ENCODE measurements at regions not wholly inside any gene's neighbourhood (a gene's known extent, or its start where the extent isn't known, plus 50 kb on each side); places are given as distances from the start of the nearest gene placed in this dataset.

DNA sequence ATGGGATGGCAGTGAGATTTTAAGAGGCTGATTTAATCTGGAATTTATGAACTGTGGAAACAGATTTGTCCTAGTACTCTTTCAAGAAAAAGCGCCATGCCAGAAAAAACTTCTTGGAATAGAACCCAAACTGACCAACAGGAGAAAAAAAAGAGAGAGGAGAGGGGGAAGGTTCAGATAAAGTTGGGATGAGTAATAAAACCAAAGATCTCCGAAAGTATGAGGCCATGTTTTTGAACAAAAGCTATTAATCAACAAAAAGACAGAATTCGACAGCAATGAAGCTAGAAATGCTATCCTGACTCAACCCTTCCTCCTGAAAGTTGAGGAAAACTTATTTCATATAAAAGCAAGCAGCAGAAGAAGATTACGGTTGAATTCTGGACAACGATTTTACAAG is 135.5 kb downstream of the CEMIP2 start:
- Histone ChIP-seq H3K4me1 (ENCODE audit: low read depth, poor library complexity, severe bottlenecking) (no peaks in the 10 kb centered on the region), H3K4me3 (IDR thresholded peaks at IDR 0.05; ENCODE audit: insufficient read depth, low read depth, low read length) (no peak overlapping the region), H3K9ac (no peak overlapping the region), H4K20me1 (ENCODE audit: insufficient read depth) (no peaks in the 10 kb centered on the region), H2AFZ (ENCODE audit: low read depth) (no peak overlapping the region), H3K36me3 (ENCODE audit: insufficient read depth) (no peaks in the 10 kb centered on the region), H3K4me2 (no peak overlapping the region), H3K79me2 (ENCODE audit: insufficient read depth, low read depth) (no peaks in the 10 kb centered on the region), H3K27ac (no peak overlapping the region), H3K27me3 (ENCODE audit: insufficient read depth, low read depth) (no peaks in the 10 kb centered on the region)
- TF ChIP-seq, protein P1, sequence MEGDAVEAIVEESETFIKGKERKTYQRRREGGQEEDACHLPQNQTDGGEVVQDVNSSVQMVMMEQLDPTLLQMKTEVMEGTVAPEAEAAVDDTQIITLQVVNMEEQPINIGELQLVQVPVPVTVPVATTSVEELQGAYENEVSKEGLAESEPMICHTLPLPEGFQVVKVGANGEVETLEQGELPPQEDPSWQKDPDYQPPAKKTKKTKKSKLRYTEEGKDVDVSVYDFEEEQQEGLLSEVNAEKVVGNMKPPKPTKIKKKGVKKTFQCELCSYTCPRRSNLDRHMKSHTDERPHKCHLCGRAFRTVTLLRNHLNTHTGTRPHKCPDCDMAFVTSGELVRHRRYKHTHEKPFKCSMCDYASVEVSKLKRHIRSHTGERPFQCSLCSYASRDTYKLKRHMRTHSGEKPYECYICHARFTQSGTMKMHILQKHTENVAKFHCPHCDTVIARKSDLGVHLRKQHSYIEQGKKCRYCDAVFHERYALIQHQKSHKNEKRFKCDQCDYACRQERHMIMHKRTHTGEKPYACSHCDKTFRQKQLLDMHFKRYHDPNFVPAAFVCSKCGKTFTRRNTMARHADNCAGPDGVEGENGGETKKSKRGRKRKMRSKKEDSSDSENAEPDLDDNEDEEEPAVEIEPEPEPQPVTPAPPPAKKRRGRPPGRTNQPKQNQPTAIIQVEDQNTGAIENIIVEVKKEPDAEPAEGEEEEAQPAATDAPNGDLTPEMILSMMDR (conservative IDR thresholded peaks at IDR 0.05; ENCODE audit: low read depth, low read length), result no peak

DNA sequence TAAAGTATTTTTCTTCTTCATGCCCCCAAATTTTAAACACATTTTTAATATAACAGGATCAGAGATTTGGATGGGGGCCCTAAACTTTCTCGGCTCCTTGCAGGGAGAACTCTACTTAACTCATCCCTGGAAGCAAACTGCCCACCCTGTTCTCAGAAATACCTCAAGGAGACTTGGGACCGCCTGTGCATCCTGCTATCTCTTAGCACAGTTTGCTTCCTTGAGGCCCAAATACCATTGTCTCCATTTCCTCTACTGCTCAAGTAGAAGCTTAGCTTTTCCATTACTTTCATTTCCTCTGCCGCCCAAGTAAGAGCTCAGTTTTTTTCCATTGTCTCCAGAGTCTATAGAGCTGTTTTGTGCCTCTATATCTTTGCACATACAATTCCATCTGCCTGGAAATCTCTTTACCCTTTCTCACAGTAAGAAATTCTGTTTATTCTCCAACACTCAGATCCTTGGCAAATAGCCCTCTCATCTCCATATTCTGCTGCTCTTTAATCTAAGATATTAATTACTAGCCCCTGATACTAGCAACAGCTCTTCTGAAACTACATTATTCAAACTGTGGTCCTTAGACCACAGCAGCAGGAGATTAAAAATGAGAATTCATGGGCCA is 137.8 kb downstream of the CEMIP2 start:
- Histone ChIP-seq H4K20me1 (ENCODE audit: insufficient read depth) (no peaks in the 10 kb centered on the region), H3K4me1 (ENCODE audit: low read depth, poor library complexity, severe bottlenecking) (no peaks in the 10 kb centered on the region), H3K36me3 (ENCODE audit: insufficient read depth) (no peaks in the 10 kb centered on the region), H3K9ac (no peak overlapping the region), H2AFZ (ENCODE audit: low read depth) (no peak overlapping the region), H3K4me2 (no peak overlapping the region), H3K27me3 (ENCODE audit: insufficient read depth, low read depth) (no peaks in the 10 kb centered on the region), H3K4me3 (IDR thresholded peaks at IDR 0.05; ENCODE audit: insufficient read depth, low read depth, low read length) (no peak overlapping the region), H3K27ac (no peak overlapping the region), H3K79me2 (ENCODE audit: insufficient read depth, low read depth) (no peaks in the 10 kb centered on the region)
- TF ChIP-seq, protein P1 (conservative IDR thresholded peaks at IDR 0.05; ENCODE audit: low read depth, low read length), result no peak

DNA sequence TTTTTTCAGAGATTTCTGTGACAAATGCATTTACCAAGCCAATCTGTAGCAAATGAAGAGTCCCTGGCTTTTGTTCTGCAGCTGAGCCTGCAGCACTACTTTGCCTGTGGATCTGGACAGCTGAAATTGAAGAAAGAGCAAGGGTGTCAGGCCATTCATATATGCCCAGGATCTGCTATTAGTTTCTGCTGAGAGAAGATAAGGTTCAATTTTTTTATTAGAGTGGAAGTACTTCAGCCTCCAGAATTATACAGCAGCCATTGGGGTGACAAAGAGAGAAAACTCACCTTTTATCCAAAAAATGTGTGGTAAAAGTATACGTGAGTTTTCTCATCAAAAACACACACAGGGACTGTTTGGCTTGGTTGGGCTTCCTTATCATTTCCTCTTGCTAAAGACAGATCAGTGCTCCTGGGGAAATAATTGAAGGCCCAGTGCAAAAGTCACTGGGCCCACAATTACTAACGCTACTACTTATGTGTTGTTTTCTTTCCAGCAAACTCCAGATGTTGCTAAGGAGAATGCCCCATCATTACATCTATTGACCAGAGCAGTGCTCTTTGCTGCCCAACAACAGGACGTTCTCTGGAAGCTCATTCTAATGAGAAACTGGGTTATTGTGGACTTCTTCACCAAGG is 138.6 kb downstream of the CEMIP2 start:
- no peak overlapping the region for H2AFZ ChIP-seq (ENCODE audit: low read depth)
- H3K9ac ChIP-seq, result no peak overlapping the region

DNA sequence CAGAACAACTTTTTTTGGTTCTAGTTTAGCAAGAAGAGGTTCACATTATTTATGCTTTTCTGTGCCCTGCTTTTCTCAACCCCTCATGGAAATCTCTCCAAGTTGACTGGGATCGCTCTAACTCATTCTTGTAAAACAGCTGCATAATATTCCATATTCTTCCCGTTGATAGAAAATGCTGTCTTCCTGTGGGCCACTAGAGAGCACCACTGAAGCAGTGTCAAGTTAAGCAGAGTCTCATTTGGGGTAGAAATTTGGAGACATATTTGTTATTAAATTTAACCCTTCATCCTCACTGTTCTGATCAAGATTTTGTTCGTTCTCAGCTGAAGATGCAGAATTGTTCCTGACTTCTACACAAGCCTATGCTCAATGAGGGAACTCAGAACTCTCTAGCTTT is 140.1 kb downstream of the CEMIP2 start:
- no peaks in the 10 kb centered on the region for H3K36me3 ChIP-seq (ENCODE audit: insufficient read depth)
- no peak overlapping the region for H3K4me3 ChIP-seq (IDR thresholded peaks at IDR 0.05; ENCODE audit: insufficient read depth, low read depth, low read length)
- TF ChIP-seq, protein P1 (conservative IDR thresholded peaks at IDR 0.05; ENCODE audit: low read depth, low read length), result no peak
- H3K27me3 ChIP-seq (ENCODE audit: insufficient read depth, low read depth), result no peaks in the 10 kb centered on the region
- no peak overlapping the region for H2AFZ ChIP-seq (ENCODE audit: low read depth)
- no peaks in the 10 kb centered on the region for H4K20me1 ChIP-seq (ENCODE audit: insufficient read depth)
- no peaks in the 10 kb centered on the region for H3K79me2 ChIP-seq (ENCODE audit: insufficient read depth, low read depth)
- no peak overlapping the region for H3K27ac ChIP-seq
- H3K4me2 ChIP-seq, result no peak overlapping the region
- no peak overlapping the region for H3K9ac ChIP-seq
- no peaks in the 10 kb centered on the region for H3K4me1 ChIP-seq (ENCODE audit: low read depth, poor library complexity, severe bottlenecking)

More for the DNA sequence above, 138.6 kb downstream of the CEMIP2 start:
- Histone ChIP-seq H3K4me1 (ENCODE audit: low read depth, poor library complexity, severe bottlenecking) (no peaks in the 10 kb centered on the region), H4K20me1 (ENCODE audit: insufficient read depth) (no peaks in the 10 kb centered on the region), H3K36me3 (ENCODE audit: insufficient read depth) (no peaks in the 10 kb centered on the region), H3K79me2 (ENCODE audit: insufficient read depth, low read depth) (no peaks in the 10 kb centered on the region), H3K27ac (no peak overlapping the region), H3K4me3 (IDR thresholded peaks at IDR 0.05; ENCODE audit: insufficient read depth, low read depth, low read length) (no peak overlapping the region), H3K27me3 (ENCODE audit: insufficient read depth, low read depth) (no peaks in the 10 kb centered on the region), H3K4me2 (no peak overlapping the region)
- TF ChIP-seq, protein P1 (conservative IDR thresholded peaks at IDR 0.05; ENCODE audit: low read depth, low read length), result no peak
